ENCODE measurements at regions not wholly inside any gene's neighbourhood (a gene's known extent, or its start where the extent isn't known, plus 50 kb on each side); places are given as distances from the start of the nearest gene placed in this dataset.

GRCh38 chr2:57959390-57959789 lies 87.2 kb upstream of the VRK2 start:
- no peak for DNase-seq
- no peaks in the 10 kb centered on the region for H3K9me3 ChIP-seq (ENCODE audit: insufficient read depth, low read depth, low read length)
- H3K23ac ChIP-seq (ENCODE audit: low read length) = no peak overlapping the region
- H3K36me3 ChIP-seq (ENCODE audit: control insufficient read depth in 1 of 2, insufficient read depth in 2 of 2, low read length in 2 of 2) = no peaks in the 10 kb centered on the region
- H4K8ac ChIP-seq (ENCODE audit: low read depth, low read length) = no peak overlapping the region
- no peak overlapping the region for H4K91ac ChIP-seq (ENCODE audit: low read depth, low read length)
- H3K4ac ChIP-seq (ENCODE audit: low read depth, low read length) = no peak overlapping the region
- WGBS (ENCODE audit: extremely low coverage, insufficient coverage, insufficient read length) = no CpG with 5 or more reads among the region's 7 CpGs
- H2BK120ac ChIP-seq (ENCODE audit: insufficient read depth, low read length, poor library complexity) = no peak overlapping the region
- H3K4me1 ChIP-seq (ENCODE audit: control insufficient read depth in 1 of 2, insufficient read depth in 2 of 2, low read length in 2 of 2) = no peaks in the 10 kb centered on the region
- H3K27me3 ChIP-seq (ENCODE audit: insufficient read depth, low read length) = no peaks in the 10 kb centered on the region
- no peak overlapping the region for H4K12ac ChIP-seq (ENCODE audit: low read depth, low read length)
- H3K79me1 ChIP-seq (ENCODE audit: low read length) = no peaks in the 10 kb centered on the region
- no peak overlapping the region for H3K14ac ChIP-seq (ENCODE audit: low read length)
- no peak overlapping the region for H3K27ac ChIP-seq (ENCODE audit: low read depth, low read length)
- no peak overlapping the region for H3K4me2 ChIP-seq (ENCODE audit: low read length)
- H3K4me3 ChIP-seq (ENCODE audit: low read depth, low read length) = no peak overlapping the region
- no peak overlapping the region for H2AK5ac ChIP-seq (ENCODE audit: low read length)
- H2BK5ac ChIP-seq (ENCODE audit: low read depth, low read length, poor library complexity) = no peak overlapping the region
- no peak overlapping the region for H3K18ac ChIP-seq (ENCODE audit: low read length)
- no peak overlapping the region for H3K9ac ChIP-seq (ENCODE audit: low read length)
- no peaks in the 10 kb centered on the region for H3K79me2 ChIP-seq (ENCODE audit: control insufficient read depth, insufficient read depth, low read length, poor library complexity)
- H2AFZ ChIP-seq (ENCODE audit: insufficient read depth, low read length, poor library complexity) = no peak overlapping the region
- no peak overlapping the region for H2BK12ac ChIP-seq (ENCODE audit: low read length)

GRCh38 chr2:57962861-57963260 lies 83.7 kb upstream of the VRK2 start:
- Histone ChIP-seq H2AFZ (ENCODE audit: insufficient read depth, low read length, poor library complexity) (no peak overlapping the region), H2BK120ac (ENCODE audit: insufficient read depth, low read length, poor library complexity) (no peak overlapping the region), H2BK5ac (ENCODE audit: low read depth, low read length, poor library complexity) (no peak overlapping the region), H3K9ac (ENCODE audit: low read length) (no peak overlapping the region), H3K4me3 (ENCODE audit: low read depth, low read length) (no peak overlapping the region), H3K79me2 (ENCODE audit: control insufficient read depth, insufficient read depth, low read length, poor library complexity) (no peaks in the 10 kb centered on the region), H3K18ac (ENCODE audit: low read length) (no peak overlapping the region), H3K9me3 (ENCODE audit: insufficient read depth, low read depth, low read length) (no peaks in the 10 kb centered on the region), H2AK5ac (ENCODE audit: low read length) (no peak overlapping the region), H3K27me3 (ENCODE audit: insufficient read depth, low read length) (no peaks in the 10 kb centered on the region), H3K27ac (ENCODE audit: low read depth, low read length) (no peak overlapping the region), H4K12ac (ENCODE audit: low read depth, low read length) (no peak overlapping the region), H3K4me2 (ENCODE audit: low read length) (no peak overlapping the region), H4K91ac (ENCODE audit: low read depth, low read length) (no peak overlapping the region), H3K36me3 (ENCODE audit: control insufficient read depth in 1 of 2, insufficient read depth in 2 of 2, low read length in 2 of 2) (no peaks in the 10 kb centered on the region), H3K14ac (ENCODE audit: low read length) (no peak overlapping the region), H2BK12ac (ENCODE audit: low read length) (no peak overlapping the region), H3K4me1 (ENCODE audit: control insufficient read depth in 1 of 2, insufficient read depth in 2 of 2, low read length in 2 of 2) (no peaks in the 10 kb centered on the region), H4K8ac (ENCODE audit: low read depth, low read length) (no peak overlapping the region), H3K4ac (ENCODE audit: low read depth, low read length) (no peak overlapping the region), H3K23ac (ENCODE audit: low read length) (no peak overlapping the region), H3K79me1 (ENCODE audit: low read length) (no peaks in the 10 kb centered on the region)
- WGBS (ENCODE audit: extremely low coverage, insufficient coverage, insufficient read length) = no CpG with 5 or more reads among the region's 3 CpGs
- DNase-seq = no peak

DNA sequence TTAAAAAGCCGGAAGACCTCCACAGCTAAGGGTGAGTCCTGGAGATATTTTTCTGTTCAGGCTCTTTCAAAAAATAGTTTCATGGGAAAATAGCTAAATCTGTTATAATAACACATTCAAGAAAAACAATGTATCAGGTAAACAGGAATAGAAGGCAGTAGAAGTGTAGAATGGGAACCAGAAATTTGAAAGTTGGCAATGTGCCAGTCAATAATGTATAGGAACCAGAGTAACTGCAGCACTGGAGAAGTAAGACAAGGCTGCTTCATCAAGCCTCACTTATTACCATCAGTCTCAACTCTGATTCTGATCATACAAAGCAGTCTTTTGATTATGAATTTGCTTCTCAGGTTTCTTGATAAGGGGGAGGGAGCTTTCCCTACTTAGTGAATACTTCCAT lies 81.4 kb upstream of the VRK2 start:
- Histone ChIP-seq H4K12ac (ENCODE audit: low read depth, low read length) (no peak overlapping the region), H3K4me2 (ENCODE audit: low read length) (no peak overlapping the region), H4K8ac (ENCODE audit: low read depth, low read length) (no peak overlapping the region), H2AFZ (ENCODE audit: insufficient read depth, low read length, poor library complexity) (no peak overlapping the region), H3K4me1 (ENCODE audit: control insufficient read depth in 1 of 2, insufficient read depth in 2 of 2, low read length in 2 of 2) (no peaks in the 10 kb centered on the region), H2BK12ac (ENCODE audit: low read length) (no peak overlapping the region), H3K27me3 (ENCODE audit: insufficient read depth, low read length) (no peaks in the 10 kb centered on the region), H3K18ac (ENCODE audit: low read length) (no peak overlapping the region), H3K14ac (ENCODE audit: low read length) (no peak overlapping the region), H2BK5ac (ENCODE audit: low read depth, low read length, poor library complexity) (no peak overlapping the region), H3K79me2 (ENCODE audit: control insufficient read depth, insufficient read depth, low read length, poor library complexity) (no peaks in the 10 kb centered on the region), H4K91ac (ENCODE audit: low read depth, low read length) (no peak overlapping the region), H3K9ac (ENCODE audit: low read length) (no peak overlapping the region), H3K79me1 (ENCODE audit: low read length) (no peaks in the 10 kb centered on the region), H3K36me3 (ENCODE audit: control insufficient read depth in 1 of 2, insufficient read depth in 2 of 2, low read length in 2 of 2) (no peaks in the 10 kb centered on the region), H3K4ac (ENCODE audit: low read depth, low read length) (no peak overlapping the region), H2AK5ac (ENCODE audit: low read length) (no peak overlapping the region), H3K27ac (ENCODE audit: low read depth, low read length) (no peak overlapping the region), H2BK120ac (ENCODE audit: insufficient read depth, low read length, poor library complexity) (no peak overlapping the region), H3K9me3 (ENCODE audit: insufficient read depth, low read depth, low read length) (no peaks in the 10 kb centered on the region), H3K4me3 (ENCODE audit: low read depth, low read length) (no peak overlapping the region), H3K23ac (ENCODE audit: low read length) (no peak overlapping the region)
- WGBS (ENCODE audit: extremely low coverage, insufficient coverage, insufficient read length) = no CpG with 5 or more reads among the region's 1 CpG
- no peak for DNase-seq

GRCh38 chr2:57965961-57966360 lies 80.6 kb upstream of the VRK2 start:
- Histone ChIP-seq H3K79me2 (ENCODE audit: control insufficient read depth, insufficient read depth, low read length, poor library complexity) (no peaks in the 10 kb centered on the region), H3K4ac (ENCODE audit: low read depth, low read length) (no peak overlapping the region), H3K9me3 (ENCODE audit: insufficient read depth, low read depth, low read length) (no peaks in the 10 kb centered on the region), H3K27ac (ENCODE audit: low read depth, low read length) (no peak overlapping the region), H2BK5ac (ENCODE audit: low read depth, low read length, poor library complexity) (no peak overlapping the region), H4K91ac (ENCODE audit: low read depth, low read length) (no peak overlapping the region), H2AK5ac (ENCODE audit: low read length) (no peak overlapping the region), H3K4me1 (ENCODE audit: control insufficient read depth in 1 of 2, insufficient read depth in 2 of 2, low read length in 2 of 2) (no peaks in the 10 kb centered on the region), H3K9ac (ENCODE audit: low read length) (no peak overlapping the region), H3K79me1 (ENCODE audit: low read length) (no peaks in the 10 kb centered on the region), H3K14ac (ENCODE audit: low read length) (no peak overlapping the region), H2AFZ (ENCODE audit: insufficient read depth, low read length, poor library complexity) (no peak overlapping the region), H3K4me3 (ENCODE audit: low read depth, low read length) (no peak overlapping the region), H3K23ac (ENCODE audit: low read length) (no peak overlapping the region), H3K18ac (ENCODE audit: low read length) (no peak overlapping the region), H2BK120ac (ENCODE audit: insufficient read depth, low read length, poor library complexity) (no peak overlapping the region), H4K8ac (ENCODE audit: low read depth, low read length) (no peak overlapping the region), H3K4me2 (ENCODE audit: low read length) (no peak overlapping the region), H3K27me3 (ENCODE audit: insufficient read depth, low read length) (no peaks in the 10 kb centered on the region), H3K36me3 (ENCODE audit: control insufficient read depth in 1 of 2, insufficient read depth in 2 of 2, low read length in 2 of 2) (no peaks in the 10 kb centered on the region), H2BK12ac (ENCODE audit: low read length) (no peak overlapping the region), H4K12ac (ENCODE audit: low read depth, low read length) (no peak overlapping the region)
- DNase-seq = no peak
- WGBS (ENCODE audit: extremely low coverage, insufficient coverage, insufficient read length) = no CpG with 5 or more reads among the region's 1 CpG
